RKO (cell line): ENCODE measurements at regions not wholly inside any gene's neighbourhood (a gene's known extent, or its start where the extent isn't known, plus 50 kb on each side); places are given as distances from the start of the nearest gene placed in this dataset.

Experiments
- DNase-seq: peaks from one replicate; pipeline ENCODE4 v3.0.0-alpha.2; 2016; ENCODE audit warnings: low spot score

DNA sequence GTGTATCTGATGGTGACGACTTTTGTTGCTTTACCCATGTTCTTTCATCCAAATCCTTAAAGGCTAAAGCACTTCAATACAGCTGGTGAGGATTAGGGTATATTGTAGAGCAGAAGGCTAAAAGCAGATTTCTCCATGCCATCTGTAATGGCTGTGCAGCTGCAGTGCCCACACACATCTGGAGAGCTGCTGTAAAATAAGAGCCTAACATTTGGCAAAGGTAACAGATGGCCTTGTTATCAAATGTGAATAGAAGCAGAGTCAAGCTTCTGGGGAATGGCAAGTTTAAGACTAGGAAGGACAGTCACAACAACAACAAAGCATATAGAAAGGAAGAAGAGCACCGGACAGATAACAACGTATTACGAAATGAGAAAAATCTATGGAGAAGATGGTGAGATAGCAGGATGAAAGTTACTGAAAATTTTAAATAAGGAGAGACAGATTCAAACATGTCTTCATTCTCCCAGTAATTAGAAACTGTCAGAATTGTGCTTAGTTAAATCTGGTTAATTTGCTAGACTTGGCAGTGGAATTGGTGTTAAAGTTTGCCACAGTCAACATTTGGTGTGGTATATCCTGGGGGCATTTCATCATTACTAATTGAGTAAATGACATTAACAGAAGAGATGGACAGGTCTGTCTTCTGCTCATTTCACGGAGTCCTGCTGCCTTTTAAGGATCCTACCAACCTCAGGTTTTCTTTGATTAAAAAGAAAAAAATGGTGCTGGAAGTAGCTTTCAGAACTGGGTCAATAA, 1093.2 kb downstream of the ADGRL2 start:
- DNase-seq = no peak

DNA sequence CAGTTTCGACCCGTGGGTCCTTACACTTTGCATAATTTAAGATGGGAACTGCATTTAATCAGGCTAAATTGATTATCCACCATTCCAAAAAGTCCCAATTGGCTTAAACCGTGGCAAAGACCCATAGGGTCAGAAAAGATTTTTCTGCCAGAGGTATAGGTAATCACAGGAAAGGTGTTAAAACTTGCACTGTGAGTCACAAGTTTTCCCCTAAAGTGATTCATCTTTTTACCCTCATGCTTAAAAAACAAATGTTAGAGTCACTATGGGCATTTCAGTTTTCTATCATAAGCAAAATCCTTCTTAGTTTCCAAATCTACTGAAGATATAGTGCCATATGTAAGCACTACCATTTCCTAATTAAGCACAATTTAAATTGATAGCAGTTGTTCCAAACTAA, 1079.8 kb downstream of the ADGRL2 start:
- DNase-seq = no peak

DNA sequence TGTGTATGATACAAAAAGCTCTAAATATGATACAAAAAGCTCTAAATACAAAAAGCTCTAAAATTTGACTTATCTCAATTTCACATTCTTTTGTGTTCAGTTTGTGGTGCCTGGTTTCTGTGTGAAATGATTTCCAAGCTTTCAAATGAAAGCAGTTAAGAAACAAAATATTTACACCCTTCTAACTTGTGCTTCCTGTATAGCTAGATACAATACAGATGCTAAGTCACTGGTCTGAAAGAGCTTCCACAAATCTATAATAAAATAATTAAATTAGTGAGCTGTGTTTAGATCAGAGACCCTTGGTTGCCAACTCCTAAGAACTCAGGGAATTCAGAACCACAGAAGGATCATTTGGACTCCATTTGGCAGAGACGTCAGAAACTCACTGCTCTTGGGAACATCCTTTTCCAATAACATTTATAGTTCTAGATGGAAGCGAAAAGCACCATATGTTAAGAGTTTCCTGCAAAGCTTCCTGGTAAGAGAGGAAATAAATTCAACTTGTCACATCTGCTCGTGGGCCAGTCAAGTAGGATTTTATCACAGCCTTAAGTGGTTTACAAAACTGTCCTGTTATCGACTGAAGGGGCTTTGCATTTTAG, 1079.1 kb downstream of the ADGRL2 start:
- DNase-seq = no peak

DNA sequence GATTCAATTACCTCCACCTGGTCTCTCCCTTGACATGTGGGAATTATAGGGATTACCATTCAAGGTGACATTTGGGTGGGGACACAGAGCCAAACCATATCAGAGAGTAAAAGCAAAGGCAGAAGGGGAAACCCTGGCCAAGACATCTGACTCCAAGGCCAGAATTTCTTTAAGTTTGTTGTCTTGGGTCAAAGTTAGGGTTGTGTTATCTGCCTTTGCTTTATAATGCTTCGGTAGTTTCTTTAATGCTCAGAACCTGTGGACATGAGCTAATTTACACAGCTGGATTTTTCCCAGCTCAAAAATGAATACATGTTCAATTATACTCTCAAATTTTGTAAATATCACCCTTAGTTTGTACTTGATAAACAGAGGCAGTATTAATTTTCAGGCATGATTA, 1074.4 kb downstream of the ADGRL2 start:
- DNase-seq = no peak

DNA sequence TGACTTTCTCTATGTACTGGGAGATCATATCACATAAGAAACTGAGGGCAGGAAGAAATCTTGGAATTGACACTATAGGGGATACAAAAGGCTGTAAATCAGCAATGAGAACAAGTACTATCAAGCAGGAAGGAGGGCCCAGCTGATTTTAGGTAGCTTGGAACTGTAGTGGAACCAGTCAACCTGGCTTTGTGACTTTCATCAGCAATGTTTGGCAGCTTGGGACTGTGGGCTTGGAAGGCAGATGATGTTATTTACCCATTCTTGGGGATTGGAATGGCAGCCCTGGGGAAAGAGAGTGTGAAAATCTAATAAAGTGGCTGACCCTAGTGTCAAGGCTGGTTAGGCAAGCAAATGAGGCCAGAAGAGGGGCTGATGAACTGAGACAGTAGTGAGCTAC, 1073.3 kb downstream of the ADGRL2 start:
- DNase-seq = no peak

DNA sequence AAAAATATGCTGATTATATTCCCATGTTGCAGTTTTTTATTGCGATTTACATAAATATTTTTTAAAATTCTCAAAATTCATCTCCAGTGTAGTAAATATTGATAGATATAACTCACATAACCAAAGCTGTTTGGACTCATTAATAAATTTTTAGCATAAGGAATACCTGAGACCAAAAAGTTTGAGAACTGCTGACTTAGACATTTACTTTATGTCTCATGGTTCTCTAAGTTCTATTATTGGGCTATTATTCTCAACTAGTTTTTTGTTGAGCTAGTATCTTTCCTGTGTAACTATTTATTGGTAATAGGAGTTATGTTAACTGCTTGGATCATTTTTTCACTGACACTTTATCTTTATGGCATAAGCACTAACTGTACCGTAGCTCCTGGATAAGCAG, 1069.6 kb downstream of the ADGRL2 start:
- no peak for DNase-seq

DNA sequence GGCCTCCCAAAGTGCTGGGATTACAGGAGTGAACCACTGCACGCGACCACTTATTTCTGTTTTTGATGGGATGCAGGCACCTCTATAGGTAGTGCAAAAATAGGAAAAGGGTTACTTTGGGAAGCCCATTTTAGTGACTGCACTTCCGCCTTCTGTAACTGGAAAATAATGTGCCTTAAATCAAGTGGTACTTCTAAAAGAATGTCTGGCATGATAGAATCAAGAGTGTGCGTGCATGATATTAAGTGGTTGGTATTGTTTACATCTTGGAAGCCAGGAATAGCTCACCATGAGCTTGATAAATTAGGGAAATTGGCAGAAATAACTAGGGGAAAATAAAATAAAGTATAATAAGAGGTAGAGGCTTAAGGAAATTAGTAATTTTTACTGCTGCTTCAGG, 1067.0 kb downstream of the ADGRL2 start:
- DNase-seq = no peak

DNA sequence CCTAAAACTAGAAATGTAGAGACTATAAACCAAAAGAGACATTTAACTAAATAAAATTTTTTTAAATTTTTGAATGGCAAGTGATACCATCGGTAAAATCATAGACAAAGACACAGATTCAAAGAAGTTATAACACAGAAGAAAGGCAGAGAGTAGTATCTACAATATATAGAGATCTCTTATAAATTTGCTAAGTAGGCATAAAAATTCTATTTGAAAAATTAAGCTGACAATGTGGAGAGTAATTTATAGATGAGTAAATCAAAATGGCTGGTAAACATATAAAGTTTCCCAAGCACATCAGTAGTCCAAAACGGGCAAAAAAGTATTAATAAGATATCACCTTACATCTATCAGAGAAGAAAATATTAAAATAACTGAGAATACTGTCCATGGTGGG, 1061.0 kb downstream of the ADGRL2 start:
- no peak for DNase-seq

DNA sequence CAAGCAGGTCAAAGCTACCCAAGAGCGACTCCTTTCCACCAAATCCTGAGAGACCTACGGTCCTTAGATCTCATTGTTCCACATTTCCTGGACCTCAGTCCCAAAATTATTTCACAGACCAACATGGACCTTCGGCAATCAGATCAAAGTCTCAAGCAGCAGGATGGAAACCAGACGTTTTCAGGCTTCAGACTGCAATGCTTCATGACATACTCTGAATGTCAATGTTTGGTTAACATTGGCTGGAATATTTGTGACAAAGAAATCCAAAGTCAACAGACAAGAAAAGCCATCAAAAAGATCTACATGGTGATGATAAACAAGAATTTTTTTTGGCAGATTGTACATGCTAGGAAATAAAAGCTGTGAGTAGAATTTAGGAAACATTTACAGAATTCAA, 1057.3 kb downstream of the ADGRL2 start:
- DNase-seq = no peak

DNA sequence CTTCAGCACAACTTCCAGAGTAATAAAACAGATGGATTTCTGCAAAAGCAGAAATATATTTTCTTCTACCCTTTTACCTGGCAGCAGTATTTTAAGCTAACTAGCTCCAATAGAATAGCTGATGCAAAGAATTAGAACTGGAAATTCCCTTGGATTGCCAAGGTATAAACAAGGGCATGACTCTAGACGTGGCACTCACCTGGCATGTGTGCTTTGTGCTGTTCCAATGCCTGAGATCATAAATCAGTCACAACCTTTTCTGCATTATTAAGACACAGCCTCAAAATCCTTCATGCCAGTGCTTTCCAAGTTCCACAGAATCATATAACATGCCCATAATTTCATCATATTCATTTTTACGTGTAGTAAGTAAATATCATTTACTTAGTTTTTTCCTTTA, 1048.7 kb downstream of the ADGRL2 start:
- DNase-seq = no peak

DNA sequence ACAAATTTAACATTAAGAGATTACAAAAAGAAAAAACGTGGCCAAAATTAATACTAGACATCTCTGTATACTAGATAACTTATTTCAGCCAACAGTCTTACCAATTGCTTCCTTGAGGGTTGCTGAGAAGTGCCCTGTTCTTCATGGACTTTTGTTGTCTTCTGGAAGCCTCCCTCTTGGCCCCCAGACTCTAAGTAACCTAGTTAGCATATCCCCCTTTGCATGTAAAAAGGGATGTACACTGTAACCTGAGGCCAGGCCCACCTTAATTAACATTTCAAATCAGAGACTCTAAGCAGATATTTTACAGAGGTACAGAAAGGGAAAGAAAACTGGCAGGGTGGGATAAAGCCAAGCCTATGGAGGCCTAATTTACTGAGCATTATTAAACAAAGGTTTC, 1047.3 kb downstream of the ADGRL2 start:
- no peak for DNase-seq

DNA sequence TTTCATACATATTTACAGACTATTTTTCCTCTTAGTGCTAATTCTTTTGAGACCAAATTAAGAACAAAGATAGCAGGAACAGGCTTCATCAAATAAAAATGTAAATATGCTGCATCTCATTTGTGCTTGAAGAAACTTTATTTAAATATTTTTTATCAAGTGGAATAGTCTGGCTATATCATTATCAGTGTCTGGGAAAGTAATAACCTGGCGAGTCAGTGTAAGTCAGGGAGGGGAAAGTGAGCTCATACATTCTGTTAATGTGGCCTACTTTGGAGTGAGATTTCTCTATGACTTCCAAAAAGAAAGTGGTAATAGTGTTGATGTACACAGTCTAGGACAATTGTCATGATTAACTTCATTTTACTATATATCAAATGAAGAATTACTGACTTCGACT, 1045.1 kb downstream of the ADGRL2 start:
- no peak for DNase-seq

DNA sequence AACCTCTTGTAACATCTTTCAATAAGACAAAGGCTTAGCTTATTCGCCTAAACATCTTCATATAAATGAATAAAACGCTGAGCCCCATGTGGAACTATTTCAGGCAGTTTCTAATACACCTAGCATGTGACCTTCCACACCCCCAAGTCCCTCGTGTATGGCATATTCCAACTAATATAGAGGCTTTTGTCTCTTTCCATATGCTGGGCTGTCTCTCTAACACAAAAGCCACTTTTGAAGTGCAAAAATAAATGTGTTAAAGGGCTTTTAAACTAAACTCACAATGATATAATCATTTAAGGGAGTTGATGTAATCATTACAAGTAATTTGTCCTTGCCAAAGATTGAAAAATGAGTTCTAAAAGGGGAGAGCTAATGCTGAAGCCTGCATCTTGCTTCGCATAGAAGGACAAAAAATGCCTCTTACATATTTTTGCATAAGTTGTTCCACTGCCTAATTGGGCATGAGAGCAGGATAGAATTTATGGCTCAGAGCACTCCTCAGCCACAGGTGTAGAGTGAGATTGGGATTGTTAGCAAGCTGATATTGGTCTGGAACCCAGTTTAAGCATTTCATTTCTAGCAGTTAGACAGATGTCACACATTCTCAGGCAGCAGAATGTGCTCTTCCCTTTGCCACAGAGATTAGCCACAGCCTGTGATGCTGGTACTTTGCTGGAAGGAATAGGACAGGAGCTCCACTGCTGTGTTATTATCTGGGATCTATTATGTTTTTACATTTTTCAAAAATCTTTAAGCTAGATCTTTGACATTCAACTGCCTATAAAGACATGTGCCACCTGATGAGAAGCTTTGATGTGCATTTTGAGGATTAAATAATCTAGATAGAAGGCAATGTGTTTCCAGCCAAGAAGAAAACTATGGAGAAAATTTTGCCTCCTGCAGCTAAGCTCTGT, 1044.4 kb downstream of the ADGRL2 start:
- DNase-seq = no peak

DNA sequence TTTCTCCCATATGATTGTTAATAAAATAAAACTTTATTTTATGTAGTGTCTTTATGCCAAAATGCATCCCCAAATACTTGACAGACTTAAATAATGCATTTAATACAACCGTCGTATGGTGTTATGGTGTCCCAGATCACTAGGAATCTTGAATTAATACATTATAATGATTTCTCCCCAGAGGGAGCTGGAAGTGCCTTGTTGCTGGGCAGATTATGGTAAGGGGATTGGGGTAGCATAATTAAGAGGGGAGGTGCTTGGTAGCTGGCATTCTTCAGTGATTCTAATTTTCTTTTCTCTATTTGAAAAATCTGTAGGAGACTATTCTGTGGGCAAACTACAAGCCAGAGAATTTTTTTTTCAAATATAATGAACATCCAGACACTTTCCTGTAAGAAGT, 1043.7 kb downstream of the ADGRL2 start:
- DNase-seq = no peak

DNA sequence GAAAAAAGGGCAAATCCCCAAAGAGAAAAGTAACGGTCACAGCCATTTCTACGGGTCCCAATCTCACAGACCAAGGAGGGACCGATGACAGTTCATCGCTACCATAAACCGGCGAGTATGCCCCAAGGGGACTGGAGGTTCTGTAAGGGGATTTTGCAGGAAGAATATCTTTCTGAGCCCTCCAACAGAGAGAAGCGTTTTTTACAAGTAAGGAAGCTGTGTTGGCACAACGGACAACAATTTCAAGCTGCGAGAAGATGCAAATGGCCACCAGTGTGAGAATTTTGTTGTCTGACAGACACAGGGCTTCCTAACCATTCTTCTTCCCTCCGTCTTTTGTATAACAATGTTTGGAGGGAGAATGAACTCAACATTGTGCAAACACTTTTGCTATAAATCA, 1043.1 kb downstream of the ADGRL2 start:
- no peak for DNase-seq

DNA sequence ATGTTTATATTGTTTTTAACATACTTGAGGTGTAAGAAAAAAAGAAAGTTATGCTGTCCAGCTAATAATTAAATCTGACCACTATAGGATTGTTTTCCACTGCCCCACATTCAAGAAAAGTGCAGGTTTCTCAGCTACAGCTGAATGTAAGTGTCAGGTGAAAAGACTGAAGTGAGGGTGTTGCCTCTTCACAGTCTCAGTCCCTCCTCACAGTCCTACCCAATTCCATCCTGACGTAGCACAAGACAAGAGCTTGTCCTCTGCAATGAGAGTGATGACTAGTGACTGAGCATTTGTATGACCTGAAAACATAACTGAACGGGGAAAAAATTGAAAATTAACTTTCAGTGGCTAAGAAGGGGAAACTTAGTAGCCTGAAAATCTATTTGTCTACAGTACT, 1039.5 kb downstream of the ADGRL2 start:
- no peak for DNase-seq

DNA sequence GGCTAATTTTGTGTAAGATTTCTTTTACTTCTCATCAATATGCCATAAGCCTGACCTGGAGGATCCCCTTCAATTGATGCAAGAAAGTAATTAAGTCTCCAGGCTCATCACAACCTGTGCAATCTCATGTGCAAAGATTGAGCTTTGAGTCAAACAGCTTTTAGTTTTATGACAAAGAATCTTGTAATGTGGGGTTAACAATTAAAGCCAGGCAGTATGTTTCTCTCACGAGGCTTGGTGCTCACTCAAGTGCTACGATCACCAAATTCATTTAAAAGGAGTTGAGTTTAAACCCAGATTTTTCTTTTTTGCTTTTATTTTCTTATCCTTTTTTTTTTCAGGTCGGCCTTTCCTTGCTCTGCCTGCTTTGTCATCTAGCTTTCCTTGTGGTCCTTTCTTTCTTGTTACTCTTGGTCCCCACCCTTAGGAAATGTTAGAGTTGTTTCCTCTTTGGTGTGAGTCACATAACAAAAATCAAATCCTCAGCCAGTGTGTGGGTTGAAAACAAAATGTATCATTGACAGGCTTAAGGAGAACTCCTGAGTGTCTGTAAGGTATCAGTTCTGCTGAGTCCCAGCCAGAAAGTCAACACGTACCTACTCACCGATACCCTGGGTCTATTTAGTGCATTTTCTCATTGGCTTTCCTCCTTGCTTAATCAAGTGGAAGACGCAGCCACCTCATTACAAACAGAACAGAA, 1037.2 kb downstream of the ADGRL2 start:
- no peak for DNase-seq

DNA sequence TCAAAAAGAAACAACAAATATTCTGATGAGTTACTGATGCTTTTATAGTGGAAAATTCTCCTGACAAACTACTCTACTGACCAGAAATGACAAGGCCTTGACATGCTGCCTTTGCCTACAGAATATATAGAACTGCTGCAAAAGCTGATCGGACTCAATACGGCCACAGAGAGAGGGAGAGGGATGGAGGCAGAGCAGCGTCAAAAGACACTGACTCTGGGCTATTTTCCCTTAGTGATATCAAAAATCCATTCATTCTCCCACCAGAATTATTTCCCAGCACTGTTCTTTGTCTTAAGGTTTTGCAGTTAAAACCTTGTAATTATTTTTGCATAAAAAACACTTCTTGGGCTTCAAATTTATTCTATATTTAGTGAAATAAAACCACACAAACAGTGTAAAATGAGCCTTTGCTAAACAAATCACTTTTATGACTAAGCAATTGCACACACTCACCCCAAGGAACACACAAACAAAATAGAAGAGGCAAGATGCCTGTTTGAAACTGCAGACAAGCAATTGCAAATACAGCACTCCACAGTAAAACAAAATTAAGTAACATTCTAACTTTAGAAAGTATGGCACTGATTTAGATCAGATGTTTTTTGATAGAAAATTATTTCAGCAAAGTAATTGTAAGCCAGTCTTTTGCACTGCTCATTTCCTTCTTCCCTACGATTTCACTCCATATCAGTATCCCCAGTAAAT, 1036.4 kb downstream of the ADGRL2 start:
- no peak for DNase-seq

DNA sequence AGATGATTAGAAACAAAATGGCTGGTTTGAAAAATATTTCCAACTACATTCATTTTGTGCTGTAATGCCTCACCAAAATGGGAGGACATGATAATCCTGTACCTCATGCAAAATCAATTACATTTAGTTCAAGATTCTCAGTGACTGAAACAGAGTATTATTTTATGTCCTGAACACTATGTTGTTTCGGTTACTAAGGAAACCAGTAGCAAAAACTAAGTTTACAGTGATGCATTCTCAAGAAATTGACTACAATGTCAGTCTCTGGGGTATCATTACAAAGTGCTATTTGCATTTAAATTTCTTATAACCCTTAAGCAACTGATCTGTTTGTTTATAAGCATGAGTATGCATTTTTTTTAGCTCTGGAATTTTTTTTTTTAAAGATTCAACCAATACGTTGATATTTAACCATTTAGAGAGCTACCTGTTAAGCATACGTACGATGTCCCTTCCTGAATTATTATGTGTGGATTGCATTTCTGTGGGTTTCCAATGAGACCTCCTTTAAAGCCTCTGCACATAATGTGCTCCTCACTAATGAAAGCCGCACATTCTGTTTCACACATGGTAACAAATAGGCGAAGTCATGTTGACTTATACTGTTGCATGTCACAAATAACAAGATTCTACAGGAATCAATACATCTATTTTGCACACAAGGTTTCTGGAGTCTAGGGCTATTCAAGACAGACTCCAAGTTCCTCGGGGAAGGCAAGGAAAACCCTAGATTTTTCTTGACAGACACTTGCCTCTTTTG, 1035.7 kb downstream of the ADGRL2 start:
- DNase-seq = no peak

DNA sequence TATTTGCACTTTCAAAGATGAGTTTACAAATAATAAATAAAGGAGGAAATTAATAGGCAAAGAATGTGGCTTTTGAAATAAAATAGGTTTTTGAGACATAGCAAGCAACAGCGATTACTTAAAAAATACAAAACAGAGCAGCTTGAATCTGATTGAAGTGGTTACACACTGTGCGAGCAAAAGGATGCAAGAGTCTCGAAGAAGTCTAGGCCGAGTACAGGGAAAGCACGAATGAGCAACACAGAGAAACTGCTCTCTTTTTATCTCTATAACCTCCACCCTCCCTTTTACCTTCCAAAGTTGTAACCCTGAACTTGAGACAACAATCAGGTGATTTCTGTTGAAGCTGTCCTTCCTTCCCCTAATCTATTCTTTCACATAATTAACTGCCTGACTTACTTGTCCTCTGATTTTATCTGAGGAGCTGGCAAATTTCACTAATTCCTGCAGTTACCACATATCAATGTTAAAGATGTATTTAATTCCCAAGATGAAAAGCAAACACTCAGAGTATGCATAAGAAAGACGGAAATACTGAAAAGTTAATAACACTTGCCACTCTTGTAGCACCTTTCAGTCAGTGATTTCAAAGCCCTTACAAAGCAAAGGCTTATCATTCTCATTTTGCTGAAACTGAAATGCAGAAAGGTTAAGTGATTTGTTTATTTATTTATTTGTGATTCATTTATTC, 1030.1 kb downstream of the ADGRL2 start:
- DNase-seq = no peak
